ENCODE measurements at regions not wholly inside any gene's neighbourhood (a gene's known extent, or its start where the extent isn't known, plus 50 kb on each side); places are given as distances from the start of the nearest gene placed in this dataset.

GRCh38 chr18:61653823-61654551, 238.8 kb downstream of the RNF152 start:
- Histone ChIP-seq H3K9me3 (ENCODE audit: control insufficient read depth, low read depth, low read length) (no peaks in the 10 kb centered on the region), H3K36me3 (ENCODE audit: control insufficient read depth, insufficient read depth, low read length) (no peaks in the 10 kb centered on the region), H3K4me1 (ENCODE audit: control insufficient read depth, insufficient read depth, low read length) (peaks cover 14% of the 10 kb centered on the region), H3K27ac (ENCODE audit: low read length) (no peak overlapping the region), H3K4me3 (ENCODE audit: low read length) (no peak overlapping the region), H3K27me3 (ENCODE audit: control insufficient read depth, insufficient read depth, low read length) (no peaks in the 10 kb centered on the region)
- DNase-seq: peak; percentile 9 to 26
- WGBS (ENCODE audit: insufficient coverage, low lambda C conversion rate): 17% methylated on average over 1 of the region's 4 CpGs

- no CpG with 5 or more reads among the region's 4 CpGs for WGBS (ENCODE audit: insufficient coverage, low lambda C conversion rate)
- H3K36me3 ChIP-seq (ENCODE audit: control insufficient read depth, insufficient read depth, low read length): no peaks in the 10 kb centered on the region
- H3K27me3 ChIP-seq (ENCODE audit: control insufficient read depth, insufficient read depth, low read length): no peaks in the 10 kb centered on the region
- peak overlapping the region; percentile 25 for H3K27ac ChIP-seq (ENCODE audit: low read length)
- no peaks in the 10 kb centered on the region for H3K9me3 ChIP-seq (ENCODE audit: control insufficient read depth, low read depth, low read length)
- DNase-seq: peak; percentile 10 to 65
- no peak overlapping the region for H3K4me3 ChIP-seq (ENCODE audit: low read length)
- peaks cover 14% of the 10 kb centered on the region for H3K4me1 ChIP-seq (ENCODE audit: control insufficient read depth, insufficient read depth, low read length)
These were observed 240.9 kb downstream of the RNF152 start for GRCh38 chr18:61651880-61652268.

DNA sequence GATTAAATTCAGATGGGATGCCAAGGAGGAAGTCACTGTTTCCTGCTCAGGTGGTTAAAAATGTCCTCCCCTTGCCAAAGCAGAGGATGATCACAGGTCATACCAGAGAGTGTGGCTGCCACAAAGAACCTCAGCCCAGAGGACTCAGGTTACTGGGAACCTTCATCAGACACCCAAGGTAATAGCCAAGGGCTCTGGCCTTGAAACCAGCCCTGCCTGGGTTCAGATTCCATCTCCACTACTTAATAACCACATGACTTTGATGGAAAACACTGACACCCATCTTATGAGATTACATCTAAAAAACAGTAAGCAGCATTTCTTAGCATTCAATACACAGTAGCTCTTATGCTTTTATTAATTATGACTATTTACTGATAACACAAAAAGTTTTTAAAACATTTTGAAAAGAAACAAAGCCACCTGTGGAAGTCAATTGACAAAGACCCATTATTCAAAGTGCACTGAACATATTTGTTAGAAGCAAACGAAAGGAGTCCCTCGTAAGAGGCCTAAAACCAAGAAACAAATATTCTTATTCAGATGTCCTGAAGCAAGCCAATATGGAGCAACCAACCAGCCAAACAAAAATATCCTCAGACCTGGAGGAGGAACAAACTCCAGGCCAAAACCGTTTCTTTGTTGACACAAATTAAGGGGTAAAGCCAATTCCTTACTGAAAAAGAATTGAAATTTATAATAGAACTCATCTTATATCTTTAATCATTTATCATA, 241.5 kb downstream of the RNF152 start:
- Histone ChIP-seq H3K27me3 (ENCODE audit: control insufficient read depth, insufficient read depth, low read length) (no peaks in the 10 kb centered on the region), H3K36me3 (ENCODE audit: control insufficient read depth, insufficient read depth, low read length) (no peaks in the 10 kb centered on the region), H3K4me3 (ENCODE audit: low read length) (no peak overlapping the region), H3K9me3 (ENCODE audit: control insufficient read depth, low read depth, low read length) (no peaks in the 10 kb centered on the region), H3K4me1 (ENCODE audit: control insufficient read depth, insufficient read depth, low read length) (peaks cover 14% of the 10 kb centered on the region), H3K27ac (ENCODE audit: low read length) (peak overlapping the region; percentile 25)
- 40% methylated on average over 1 of the region's 3 CpGs for WGBS (ENCODE audit: insufficient coverage, low lambda C conversion rate)
- peak in 1 of 2 donors; percentile 36 for DNase-seq

- Histone ChIP-seq H3K36me3 (ENCODE audit: control insufficient read depth, insufficient read depth, low read length) (no peaks in the 10 kb centered on the region), H3K4me1 (ENCODE audit: control insufficient read depth, insufficient read depth, low read length) (no peaks in the 10 kb centered on the region), H3K9me3 (ENCODE audit: control insufficient read depth, low read depth, low read length) (no peaks in the 10 kb centered on the region), H3K4me3 (ENCODE audit: low read length) (no peak overlapping the region), H3K27me3 (ENCODE audit: control insufficient read depth, insufficient read depth, low read length) (no peaks in the 10 kb centered on the region), H3K27ac (ENCODE audit: low read length) (no peak overlapping the region)
- WGBS (ENCODE audit: insufficient coverage, low lambda C conversion rate): 100% methylated on average over 1 of the region's 8 CpGs
- no peak for DNase-seq
These were observed 248.7 kb downstream of the RNF152 start for GRCh38 chr18:61643884-61644647.

DNA sequence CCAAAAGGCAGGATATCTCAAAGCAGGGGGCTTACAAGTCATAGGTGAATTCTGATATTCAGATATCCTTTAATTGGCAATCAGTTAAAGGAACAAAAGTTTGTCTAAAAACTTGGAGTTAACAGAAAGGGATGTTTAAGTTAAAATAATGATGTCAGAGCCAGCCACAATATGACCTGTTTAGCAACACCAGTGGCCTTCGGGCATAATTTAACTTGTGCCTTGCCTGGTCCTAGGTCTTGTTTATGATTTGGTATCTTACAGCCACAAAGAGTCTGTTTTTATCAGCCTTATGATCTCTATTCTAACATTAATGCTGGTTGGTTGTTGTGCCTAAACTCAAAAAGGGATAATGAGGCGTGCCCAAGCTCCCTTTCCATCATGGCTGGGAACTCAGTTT, 252.9 kb downstream of the RNF152 start:
- Histone ChIP-seq H3K4me3 (ENCODE audit: low read length) (no peak overlapping the region), H3K9me3 (ENCODE audit: control insufficient read depth, low read depth, low read length) (no peaks in the 10 kb centered on the region), H3K27me3 (ENCODE audit: control insufficient read depth, insufficient read depth, low read length) (no peaks in the 10 kb centered on the region), H3K36me3 (ENCODE audit: control insufficient read depth, insufficient read depth, low read length) (no peaks in the 10 kb centered on the region), H3K4me1 (ENCODE audit: control insufficient read depth, insufficient read depth, low read length) (peaks cover 20% of the 10 kb centered on the region), H3K27ac (ENCODE audit: low read length) (no peak overlapping the region)
- no CpG with 5 or more reads among the region's 2 CpGs for WGBS (ENCODE audit: insufficient coverage, low lambda C conversion rate)
- DNase-seq: no peak

- peaks cover 20% of the 10 kb centered on the region for H3K4me1 ChIP-seq (ENCODE audit: control insufficient read depth, insufficient read depth, low read length)
- no peak for DNase-seq
- no peaks in the 10 kb centered on the region for H3K27me3 ChIP-seq (ENCODE audit: control insufficient read depth, insufficient read depth, low read length)
- H3K27ac ChIP-seq (ENCODE audit: low read length): no peak overlapping the region
- no peaks in the 10 kb centered on the region for H3K36me3 ChIP-seq (ENCODE audit: control insufficient read depth, insufficient read depth, low read length)
- H3K9me3 ChIP-seq (ENCODE audit: control insufficient read depth, low read depth, low read length): no peaks in the 10 kb centered on the region
- no peak overlapping the region for H3K4me3 ChIP-seq (ENCODE audit: low read length)
- WGBS (ENCODE audit: insufficient coverage, low lambda C conversion rate): 67% methylated on average over 1 of the region's 4 CpGs
These were observed 254.8 kb downstream of the RNF152 start for GRCh38 chr18:61637905-61638595.

- Histone ChIP-seq H3K36me3 (ENCODE audit: control insufficient read depth, insufficient read depth, low read length) (no peaks in the 10 kb centered on the region), H3K27me3 (ENCODE audit: control insufficient read depth, insufficient read depth, low read length) (no peaks in the 10 kb centered on the region), H3K9me3 (ENCODE audit: control insufficient read depth, low read depth, low read length) (no peaks in the 10 kb centered on the region), H3K27ac (ENCODE audit: low read length) (no peak overlapping the region), H3K4me3 (ENCODE audit: low read length) (no peak overlapping the region), H3K4me1 (ENCODE audit: control insufficient read depth, insufficient read depth, low read length) (peaks cover 20% of the 10 kb centered on the region)
- no CpG with 5 or more reads among the region's 8 CpGs for WGBS (ENCODE audit: insufficient coverage, low lambda C conversion rate)
- peak in 1 of 2 donors; percentile 7 for DNase-seq
These were observed 255.5 kb downstream of the RNF152 start for GRCh38 chr18:61637319-61637718.

GRCh38 chr18:61635901-61636528, 256.8 kb downstream of the RNF152 start:
- H3K9me3 ChIP-seq (ENCODE audit: control insufficient read depth, low read depth, low read length): no peaks in the 10 kb centered on the region
- H3K36me3 ChIP-seq (ENCODE audit: control insufficient read depth, insufficient read depth, low read length): no peaks in the 10 kb centered on the region

GRCh38 chr18:61628085-61628484, 264.7 kb downstream of the RNF152 start:
- no peaks in the 10 kb centered on the region for H3K36me3 ChIP-seq (ENCODE audit: control insufficient read depth, insufficient read depth, low read length)
- no peak for DNase-seq
- WGBS (ENCODE audit: insufficient coverage, low lambda C conversion rate): 50% methylated on average over 2 of the region's 3 CpGs
- H3K4me1 ChIP-seq (ENCODE audit: control insufficient read depth, insufficient read depth, low read length): no peaks in the 10 kb centered on the region
- no peak overlapping the region for H3K27ac ChIP-seq (ENCODE audit: low read length)
- H3K9me3 ChIP-seq (ENCODE audit: control insufficient read depth, low read depth, low read length): no peaks in the 10 kb centered on the region
- H3K4me3 ChIP-seq (ENCODE audit: low read length): no peak overlapping the region
- no peaks in the 10 kb centered on the region for H3K27me3 ChIP-seq (ENCODE audit: control insufficient read depth, insufficient read depth, low read length)

More at GRCh38 chr18:61635901-61636528, 256.8 kb downstream of the RNF152 start:
- 0% methylated on average over 3 of the region's 7 CpGs for WGBS (ENCODE audit: insufficient coverage, low lambda C conversion rate)
- peaks cover 20% of the 10 kb centered on the region for H3K4me1 ChIP-seq (ENCODE audit: control insufficient read depth, insufficient read depth, low read length)
- peak; percentile 58 to 84 for DNase-seq
- no peak overlapping the region for H3K4me3 ChIP-seq (ENCODE audit: low read length)
- no peaks in the 10 kb centered on the region for H3K27me3 ChIP-seq (ENCODE audit: control insufficient read depth, insufficient read depth, low read length)
- H3K27ac ChIP-seq (ENCODE audit: low read length): peak overlapping the region; percentile 72
